HG03175 (cell line): ENCODE measurements at regions not wholly inside any gene's neighbourhood (a gene's known extent, or its start where the extent isn't known, plus 50 kb on each side); places are given as distances from the start of the nearest gene placed in this dataset.

Experiments used
- ATAC-seq: cut with Tn5 transposase; IDR thresholded peaks from one replicate; pipeline ENCODE4 v1.9.1; 2021; ENCODE audit warnings: mild to moderate bottlenecking, moderate library complexity; ENCODE audit not compliant: unreplicated experiment

GRCh38 chr6:139939189-139939979 lies 564.9 kb upstream of the CITED2 start:
- no peak for ATAC-seq

GRCh38 chr6:139932671-139933070 lies 558.2 kb upstream of the CITED2 start:
- ATAC-seq = no peak

- ATAC-seq = no peak
Observed at GRCh38 chr6:139931747-139932146, 557.3 kb upstream of the CITED2 start.

GRCh38 chr6:139927742-139928305 lies 553.4 kb upstream of the CITED2 start:
- ATAC-seq = no peak

GRCh38 chr6:139927236-139927635 lies 552.8 kb upstream of the CITED2 start:
- ATAC-seq = no peak

GRCh38 chr6:139926711-139927110 lies 552.3 kb upstream of the CITED2 start:
- no peak for ATAC-seq

GRCh38 chr6:139925894-139926641 lies 551.6 kb upstream of the CITED2 start:
- no peak for ATAC-seq

GRCh38 chr6:139923964-139924475 lies 549.6 kb upstream of the CITED2 start:
- ATAC-seq = no peak

GRCh38 chr6:139922236-139922635 lies 547.8 kb upstream of the CITED2 start:
- no peak for ATAC-seq

GRCh38 chr6:139920776-139921100 lies 546.3 kb upstream of the CITED2 start:
- ATAC-seq = no peak

- no peak for ATAC-seq
Observed at GRCh38 chr6:139920027-139920775, 545.8 kb upstream of the CITED2 start.

- ATAC-seq = no peak
Observed at GRCh38 chr6:139919107-139920026, 544.9 kb upstream of the CITED2 start.

GRCh38 chr6:139917951-139918630 lies 543.6 kb upstream of the CITED2 start:
- ATAC-seq = no peak

GRCh38 chr6:139914910-139915309 lies 540.5 kb upstream of the CITED2 start:
- no peak for ATAC-seq

- no peak for ATAC-seq
Observed at GRCh38 chr6:139912735-139913400, 538.4 kb upstream of the CITED2 start.

- no peak for ATAC-seq
Observed at GRCh38 chr6:139909992-139910391, 535.5 kb upstream of the CITED2 start.

GRCh38 chr6:139905404-139906052 lies 531.1 kb upstream of the CITED2 start:
- ATAC-seq = no peak

- ATAC-seq = no peak
Observed at GRCh38 chr6:139904568-139904967, 530.1 kb upstream of the CITED2 start.

GRCh38 chr6:139904158-139904533 lies 529.7 kb upstream of the CITED2 start:
- ATAC-seq = no peak
